Neutrophil (primary cell): ENCODE measurements at regions not wholly inside any gene's neighbourhood (a gene's known extent, or its start where the extent isn't known, plus 50 kb on each side); places are given as distances from the start of the nearest gene placed in this dataset.
"Not testable (repeated sequence)": the region's sequence is repeated elsewhere in the genome, so short reads cannot be mapped to it uniquely, and the experiment has no call there.

ENCODE experiments used
- H3K27ac ChIP-seq: fragments of 200-600 bp; sonication (generic); 2 replicates; pipeline ENCODE4 v1.5.1; 2016; ENCODE audit warnings: mild to moderate bottlenecking, moderate library complexity
- H3K27me3 ChIP-seq: fragments of 200-600 bp; sonication (generic); 2 replicates; pipeline ENCODE4 v1.6.0; 2016; ENCODE audit warnings: mild to moderate bottlenecking
- H3K36me3 ChIP-seq: fragments of 200-600 bp; sonication (generic); 2 replicates; pipeline ENCODE4 v1.5.1; 2017
- H3K4me1 ChIP-seq, 2 experiments: fragments of 200-600 bp in 1 of 2; sonication (generic) in 1 of 2; 1 replicate in 1 of 2; 2 replicates in 1 of 2; pipeline versions ENCODE4 v1.5.1 to v1.6.1; 2013 to 2016; ENCODE audit warnings: low read depth in 1 of 2, low read length in 1 of 2, mild to moderate bottlenecking in 1 of 2, moderate library complexity in 1 of 2; ENCODE audit not compliant: control insufficient read depth in 1 of 2, insufficient read depth in 1 of 2
- H3K4me3 ChIP-seq, 2 experiments: fragments of 200-600 bp in 1 of 2; sonication (generic) in 1 of 2; 1 replicate in 1 of 2; 2 replicates in 1 of 2; pipeline ENCODE4 v1.5.1; 2013 to 2016; ENCODE audit warnings: low read depth in 1 of 2, low read length in 1 of 2, mild to moderate bottlenecking in 1 of 2, moderate library complexity in 1 of 2
- H3K9me3 ChIP-seq: fragments of 200-600 bp; sonication (generic); 2 replicates; pipeline ENCODE4 v1.5.1; 2016
- CTCF ChIP-seq: fragments of 200-600 bp; sonication (generic); IDR thresholded peaks from 2 replicates; pipeline ENCODE4 v1.5.1; 2016; ENCODE audit warnings: antibody characterized with exemption

DNA sequence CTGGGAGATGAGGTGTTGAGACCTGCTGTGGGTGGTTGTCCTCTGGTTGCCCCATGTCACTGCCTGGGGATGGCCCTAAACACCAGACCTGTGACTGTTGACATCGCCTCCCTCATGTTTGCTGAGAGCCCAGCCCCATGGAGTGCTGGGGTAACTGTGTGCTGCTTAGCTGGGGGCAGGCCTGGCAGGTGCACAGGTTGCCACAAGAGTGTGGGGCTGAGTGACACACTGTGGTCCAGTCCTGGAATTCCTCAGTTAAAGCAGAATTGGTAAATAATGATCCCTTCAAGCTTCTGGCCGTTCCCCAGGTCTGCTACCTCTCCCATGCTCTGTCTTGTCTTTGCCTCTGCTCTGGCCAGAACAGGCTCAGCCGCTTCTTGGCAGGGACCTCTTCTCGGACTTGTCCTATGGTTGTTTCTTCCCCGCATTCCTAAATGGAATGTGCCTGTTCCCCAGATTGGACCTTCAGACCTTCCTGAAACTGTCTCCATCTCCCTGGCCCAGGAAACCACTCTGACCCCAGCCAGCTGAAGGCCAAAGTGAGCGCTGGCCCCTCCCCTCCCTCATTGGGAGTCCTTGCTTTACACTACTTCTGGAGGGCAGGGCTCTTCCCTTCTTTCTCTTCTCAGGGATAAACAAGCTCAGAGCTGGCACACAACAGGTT, 61.2 kb upstream of the PITX1 start:
- Histone ChIP-seq H3K27ac (no peak overlapping the region), H3K4me1 (no peaks in the 10 kb centered on the region), H3K4me3 (no peak overlapping the region), H3K36me3 (no peaks in the 10 kb centered on the region), H3K27me3 (peaks cover 40% of the 10 kb centered on the region), H3K9me3 (no peaks in the 10 kb centered on the region)
- no peak for TF ChIP-seq CTCF

GRCh38 chr5:135094339-135095051, 60.5 kb upstream of the PITX1 start:
- no peak overlapping the region for H3K4me3 ChIP-seq

GRCh38 chr5:135093483-135093882, 59.5 kb upstream of the PITX1 start:
- H3K27ac ChIP-seq, H3K4me3 ChIP-seq, H3K9me3 ChIP-seq, H3K4me1 ChIP-seq, H3K36me3 ChIP-seq: not testable (repeated sequence)
- H3K27me3 ChIP-seq, result peaks cover 34% of the 10 kb centered on the region

More at GRCh38 chr5:135094339-135095051, 60.5 kb upstream of the PITX1 start:
- Histone ChIP-seq H3K27me3 (peaks cover 40% of the 10 kb centered on the region), H3K9me3 (no peaks in the 10 kb centered on the region), H3K4me1 (no peaks in the 10 kb centered on the region), H3K36me3 (no peaks in the 10 kb centered on the region), H3K27ac (no peak overlapping the region)
- no peak for TF ChIP-seq CTCF

DNA sequence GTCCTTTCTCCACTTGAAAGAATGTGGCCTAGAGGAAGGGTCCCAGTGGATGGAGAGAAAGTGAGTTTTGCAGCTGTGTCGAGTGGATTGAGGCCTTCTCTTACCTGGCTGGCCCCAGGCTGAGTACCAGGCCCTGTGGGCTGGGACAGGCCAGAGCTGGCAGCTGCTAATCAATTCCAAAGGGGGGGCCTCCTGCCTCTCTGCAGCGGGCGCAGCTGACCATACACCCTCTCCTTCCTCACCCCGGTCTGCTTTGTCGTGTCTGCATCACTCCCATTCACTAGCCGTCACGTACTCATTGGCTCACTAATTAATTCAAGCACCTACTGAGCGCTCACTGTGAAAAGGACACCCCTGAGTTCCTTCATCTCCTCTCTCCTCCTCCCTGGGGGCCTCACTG, 58.4 kb upstream of the PITX1 start:
- no peaks in the 10 kb centered on the region for H3K4me1 ChIP-seq
- H3K36me3 ChIP-seq, result no peaks in the 10 kb centered on the region
- H3K27me3 ChIP-seq, result peaks cover 31% of the 10 kb centered on the region
- H3K9me3 ChIP-seq, result no peaks in the 10 kb centered on the region
- H3K4me3 ChIP-seq, result no peak overlapping the region
- H3K27ac ChIP-seq, result no peak overlapping the region
- TF ChIP-seq CTCF, result no peak

DNA sequence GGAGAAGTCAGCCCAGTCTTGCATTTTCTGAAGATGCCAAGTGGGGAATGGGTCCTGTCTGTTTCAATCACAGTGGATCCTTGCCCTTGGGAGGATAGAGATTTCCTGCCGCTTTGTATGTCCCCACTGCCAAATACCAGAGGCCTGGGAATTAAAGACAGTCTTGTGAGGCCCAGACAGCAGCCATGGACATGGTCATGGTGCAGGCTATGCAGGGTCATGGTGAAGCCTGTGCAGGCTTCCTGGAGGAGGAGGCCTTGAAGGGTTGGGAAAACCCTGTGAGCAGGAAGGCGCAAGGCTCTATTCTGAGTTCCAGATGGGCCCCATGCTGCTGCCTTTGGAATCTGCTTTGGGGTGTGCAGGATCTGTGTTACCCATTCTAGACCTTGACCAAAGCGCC, 57.3 kb upstream of the PITX1 start:
- no peak overlapping the region for H3K27ac ChIP-seq
- no peak for TF ChIP-seq CTCF
- H3K4me1 ChIP-seq, result no peaks in the 10 kb centered on the region
- no peak overlapping the region for H3K4me3 ChIP-seq
- H3K27me3 ChIP-seq, result peaks cover 27% of the 10 kb centered on the region
- H3K9me3 ChIP-seq, result no peaks in the 10 kb centered on the region
- no peaks in the 10 kb centered on the region for H3K36me3 ChIP-seq

DNA sequence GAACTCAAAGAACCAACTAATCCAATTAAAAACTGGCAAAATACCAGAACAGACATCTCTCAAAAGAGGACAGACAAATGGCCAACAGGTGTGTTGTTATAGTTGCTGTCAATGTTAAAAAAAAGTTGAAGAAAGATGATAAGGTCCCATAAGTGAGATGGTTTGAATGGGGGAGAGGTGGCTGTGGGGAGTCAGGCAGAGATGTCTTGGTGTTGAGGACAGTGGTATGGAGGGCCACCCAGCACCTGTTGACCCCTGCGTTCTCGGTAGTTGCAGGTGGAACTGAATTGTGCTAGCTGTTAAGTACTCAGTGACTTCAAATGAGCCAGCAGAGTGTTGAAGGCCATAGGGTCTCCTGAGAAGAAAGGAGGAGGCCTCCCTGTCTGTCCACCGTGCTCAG, 55.9 kb upstream of the PITX1 start:
- Histone ChIP-seq H3K27me3 (peaks cover 16% of the 10 kb centered on the region), H3K4me3 (no peak overlapping the region), H3K9me3 (no peaks in the 10 kb centered on the region), H3K36me3 (no peaks in the 10 kb centered on the region), H3K4me1 (no peaks in the 10 kb centered on the region), H3K27ac (no peak overlapping the region)
- TF ChIP-seq CTCF, result no peak
